BLaER1 treated with 17β-estradiol and CSF1 and Interleukin-3, amounts not matched to agents 10 nM and 100 nM (cell line): ENCODE measurements at regions not wholly inside any gene's neighbourhood (a gene's known extent, or its start where the extent isn't known, plus 50 kb on each side); places are given as distances from the start of the nearest gene placed in this dataset.

Experiments used
- H3K27ac ChIP-seq, 11 experiments: shearing (Covaris generic); formaldehyde crosslinking; 2 replicates each; pipeline ENCODE4 v1.8.1; 2022
- H3K27me3 ChIP-seq, 11 experiments: shearing (Covaris generic); formaldehyde crosslinking; 2 replicates each; pipeline ENCODE4 v1.8.1; 2022
- H3K36me3 ChIP-seq, 11 experiments: shearing (Covaris generic); formaldehyde crosslinking; 2 replicates each; pipeline ENCODE4 v1.8.1; 2022
- H3K4me1 ChIP-seq, 10 experiments: shearing (Covaris generic); formaldehyde crosslinking; 2 replicates each; pipeline ENCODE4 v1.8.1; 2022
- H3K4me2 ChIP-seq, 11 experiments: shearing (Covaris generic); formaldehyde crosslinking; 2 replicates each; pipeline ENCODE4 v1.8.1; 2022
- H3K4me3 ChIP-seq, 10 experiments: shearing (Covaris generic); formaldehyde crosslinking; 2 replicates each; pipeline ENCODE4 v1.8.1; 2022
- H3K9ac ChIP-seq, 11 experiments: shearing (Covaris generic); formaldehyde crosslinking; 2 replicates each; pipeline ENCODE4 v1.8.1; 2022
- H3K9me3 ChIP-seq, 11 experiments: shearing (Covaris generic); formaldehyde crosslinking; replicated peaks in 1 of 11; 2 replicates each; pipeline ENCODE4 v1.8.1; 2022
- H4K20me1 ChIP-seq, 11 experiments: shearing (Covaris generic); formaldehyde crosslinking; 2 replicates each; pipeline ENCODE4 v1.8.1; 2022
- Cebpa-rat ChIP-seq, 11 experiments: shearing (Covaris generic); IDR thresholded peaks; 2 replicates each; pipeline ENCODE4 v1.8.1; 2022

- no peaks in the 10 kb centered on the region for H4K20me1 ChIP-seq
- no peaks in the 10 kb centered on the region for H3K27me3 ChIP-seq
- H3K4me3 ChIP-seq = no peak overlapping the region
- no peaks in the 10 kb centered on the region for H3K4me1 ChIP-seq
- H3K9ac ChIP-seq = no peak overlapping the region
- no peak overlapping the region for H3K27ac ChIP-seq
- TF ChIP-seq Cebpa-rat (IDR thresholded peaks at IDR 0.05) = no peak
- no peaks in the 10 kb centered on the region for H3K9me3 ChIP-seq
- no peak overlapping the region for H3K4me2 ChIP-seq
- H3K36me3 ChIP-seq = no peaks in the 10 kb centered on the region
These were observed 69.9 kb upstream of the AVPR1A start for GRCh38 chr12:63220921-63221320.

- Histone ChIP-seq H3K36me3 (no peaks in the 10 kb centered on the region), H3K27me3 (no peaks in the 10 kb centered on the region), H3K4me2 (no peak overlapping the region), H3K9me3 (no peaks in the 10 kb centered on the region), H3K27ac (no peak overlapping the region), H3K4me3 (no peak overlapping the region), H4K20me1 (no peaks in the 10 kb centered on the region), H3K9ac (no peak overlapping the region), H3K4me1 (no peaks in the 10 kb centered on the region)
- TF ChIP-seq Cebpa-rat (IDR thresholded peaks at IDR 0.05) = no peak
These were observed 61.3 kb upstream of the AVPR1A start for GRCh38 chr12:63212316-63212715.

- Histone ChIP-seq H3K9me3 (no peaks in the 10 kb centered on the region), H3K9ac (no peak overlapping the region), H3K4me1 (no peaks in the 10 kb centered on the region), H4K20me1 (no peaks in the 10 kb centered on the region), H3K27ac (no peak overlapping the region), H3K27me3 (no peaks in the 10 kb centered on the region), H3K4me2 (no peak overlapping the region), H3K4me3 (no peak overlapping the region), H3K36me3 (no peaks in the 10 kb centered on the region)
- no peak for TF ChIP-seq Cebpa-rat (IDR thresholded peaks at IDR 0.05)
These were observed 58.0 kb upstream of the AVPR1A start for GRCh38 chr12:63208956-63209355.

- TF ChIP-seq Cebpa-rat (IDR thresholded peaks at IDR 0.05) = no peak
These were observed 55.9 kb upstream of the AVPR1A start for GRCh38 chr12:63206909-63207308.

GRCh38 chr12:63206494-63206893, 55.5 kb upstream of the AVPR1A start:
- Histone ChIP-seq H3K9ac (no peak overlapping the region), H3K4me1 (no peaks in the 10 kb centered on the region), H3K9me3 (no peaks in the 10 kb centered on the region), H3K36me3 (no peaks in the 10 kb centered on the region), H3K27ac (no peak overlapping the region), H3K27me3 (no peaks in the 10 kb centered on the region), H4K20me1 (no peaks in the 10 kb centered on the region), H3K4me3 (no peak overlapping the region), H3K4me2 (no peak overlapping the region)
- TF ChIP-seq Cebpa-rat (IDR thresholded peaks at IDR 0.05) = no peak

More at GRCh38 chr12:63206909-63207308, 55.9 kb upstream of the AVPR1A start:
- Histone ChIP-seq H3K36me3 (no peaks in the 10 kb centered on the region), H3K9me3 (no peaks in the 10 kb centered on the region), H3K27ac (no peak overlapping the region), H3K4me1 (no peaks in the 10 kb centered on the region), H3K4me2 (no peak overlapping the region), H4K20me1 (no peaks in the 10 kb centered on the region), H3K27me3 (no peaks in the 10 kb centered on the region), H3K9ac (no peak overlapping the region), H3K4me3 (no peak overlapping the region)
